Kidney (tissue), 13 donors: ENCODE measurements at regions not wholly inside any gene's neighbourhood (a gene's known extent, or its start where the extent isn't known, plus 50 kb on each side); places are given as distances from the start of the nearest gene placed in this dataset.

Source experiments
- DNase-seq, 5 donors: peaks; one replicate each; pipeline ENCODE4 v3.0.0-alpha.2; 2013 to 2020
- FAIRE-seq: peaks from 2 replicates; lab custom pipeline; 2012; peaks lifted over from hg19 to GRCh38; lab: Jason Lieb, UNC
- H3K27ac ChIP-seq, 2 donors: one replicate each; pipeline ENCODE4 v1.7.0; 2013; ENCODE audit warnings: low read depth in 2 of 2, low read length in 2 of 2, inconsistent platforms in 1 of 2
- H3K27me3 ChIP-seq: one replicate; pipeline ENCODE4 v1.7.1; 2013; ENCODE audit warnings: low read length, inconsistent platforms; ENCODE audit not compliant: control insufficient read depth, insufficient read depth
- H3K36me3 ChIP-seq, 3 donors: one replicate each; pipeline versions ENCODE4 v1.7.0 to v1.7.1; 2013; ENCODE audit warnings: low read length in 3 of 3, control low read depth in 1 of 3, inconsistent platforms in 1 of 3; ENCODE audit not compliant: insufficient read depth in 3 of 3, control insufficient read depth in 2 of 3
- H3K4me1 ChIP-seq, 3 donors: one replicate each; pipeline versions ENCODE4 v1.7.0 to v1.7.1; 2013; ENCODE audit warnings: low read length in 3 of 3, inconsistent platforms in 1 of 3, low read depth in 1 of 3; ENCODE audit not compliant: control insufficient read depth in 2 of 3, insufficient read depth in 2 of 3
- H3K4me3 ChIP-seq, 3 donors: one replicate each; pipeline versions ENCODE4 v1.7.0 to v1.8.1; 2013; ENCODE audit warnings: low read length in 3 of 3, control low read depth in 1 of 3, inconsistent platforms in 1 of 3
- H3K9ac ChIP-seq, 3 donors: one replicate each; pipeline versions ENCODE4 v1.7.0 to v1.7.1; 2013; ENCODE audit warnings: low read length in 3 of 3, control low read depth in 1 of 3, inconsistent platforms in 1 of 3
- H3K9me3 ChIP-seq, 3 donors: one replicate each; pipeline versions ENCODE4 v1.7.0 to v1.7.1; 2013; ENCODE audit warnings: low read length in 3 of 3, control low read depth in 1 of 3, inconsistent platforms in 1 of 3; ENCODE audit not compliant: control insufficient read depth in 2 of 3, insufficient read depth in 1 of 3
- intact Hi-C: fragments of 100-400 bp; cut with DNase I; formaldehyde crosslinking; loops from one replicate; pipeline ENCODE4 v1.11.1; 2022
- TF ChIP-seq, protein P1 (sequence below): IDR thresholded peaks from 3 replicates; pipeline ENCODE4 v1.5.1; 2012; ENCODE audit warnings: mild to moderate bottlenecking, moderate library complexity, borderline replicate concordance; ENCODE audit not compliant: insufficient read depth; ENCODE audit errors: extremely low read depth
- donor health status: control.
- donor health status: control.
- donor health status: control.
- donor health status: control.
- donor health status: control.
- donor health status: DM: yes; HTN: yes; CAD: no.
- donor health status: Normal renal cell carcinoma (clear cell type).

GRCh38 chr10:28385748-28386502 is 83.1 kb upstream of the MPP7 start:
- Histone ChIP-seq H3K27ac (no peak overlapping the region), H3K9me3 (no peaks in the 10 kb centered on the region), H3K4me1 (no peaks in the 10 kb centered on the region), H3K9ac (no peak overlapping the region), H3K27me3 (no peaks in the 10 kb centered on the region), H3K4me3 (no peak overlapping the region), H3K36me3 (no peaks in the 10 kb centered on the region)
- intact Hi-C loops = loop anchor here (5.0 kb wide), 1 partner anchor 139 kb away; no protein-coding TSS in a partner anchor
- TF ChIP-seq, protein P1, sequence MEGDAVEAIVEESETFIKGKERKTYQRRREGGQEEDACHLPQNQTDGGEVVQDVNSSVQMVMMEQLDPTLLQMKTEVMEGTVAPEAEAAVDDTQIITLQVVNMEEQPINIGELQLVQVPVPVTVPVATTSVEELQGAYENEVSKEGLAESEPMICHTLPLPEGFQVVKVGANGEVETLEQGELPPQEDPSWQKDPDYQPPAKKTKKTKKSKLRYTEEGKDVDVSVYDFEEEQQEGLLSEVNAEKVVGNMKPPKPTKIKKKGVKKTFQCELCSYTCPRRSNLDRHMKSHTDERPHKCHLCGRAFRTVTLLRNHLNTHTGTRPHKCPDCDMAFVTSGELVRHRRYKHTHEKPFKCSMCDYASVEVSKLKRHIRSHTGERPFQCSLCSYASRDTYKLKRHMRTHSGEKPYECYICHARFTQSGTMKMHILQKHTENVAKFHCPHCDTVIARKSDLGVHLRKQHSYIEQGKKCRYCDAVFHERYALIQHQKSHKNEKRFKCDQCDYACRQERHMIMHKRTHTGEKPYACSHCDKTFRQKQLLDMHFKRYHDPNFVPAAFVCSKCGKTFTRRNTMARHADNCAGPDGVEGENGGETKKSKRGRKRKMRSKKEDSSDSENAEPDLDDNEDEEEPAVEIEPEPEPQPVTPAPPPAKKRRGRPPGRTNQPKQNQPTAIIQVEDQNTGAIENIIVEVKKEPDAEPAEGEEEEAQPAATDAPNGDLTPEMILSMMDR = no peak
- peak in 2 of 5 donors; percentile 16 to 29 for DNase-seq
- FAIRE-seq = no peak

- no peaks in the 10 kb centered on the region for H3K27me3 ChIP-seq
- intact Hi-C loops = loop anchor here (5.0 kb wide), 1 partner anchor 139 kb away; no protein-coding TSS in a partner anchor
- H3K9ac ChIP-seq = no peak overlapping the region
- H3K4me1 ChIP-seq = no peaks in the 10 kb centered on the region
- H3K4me3 ChIP-seq = no peak overlapping the region
- H3K36me3 ChIP-seq = no peaks in the 10 kb centered on the region
- no peaks in the 10 kb centered on the region for H3K9me3 ChIP-seq
- peak in 1 of 5 donors; percentile 16 for DNase-seq
- TF ChIP-seq, protein P1 = no peak
- no peak for FAIRE-seq
- H3K27ac ChIP-seq = no peak overlapping the region
Measured at GRCh38 chr10:28386503-28386868, 83.6 kb upstream of the MPP7 start.

DNA sequence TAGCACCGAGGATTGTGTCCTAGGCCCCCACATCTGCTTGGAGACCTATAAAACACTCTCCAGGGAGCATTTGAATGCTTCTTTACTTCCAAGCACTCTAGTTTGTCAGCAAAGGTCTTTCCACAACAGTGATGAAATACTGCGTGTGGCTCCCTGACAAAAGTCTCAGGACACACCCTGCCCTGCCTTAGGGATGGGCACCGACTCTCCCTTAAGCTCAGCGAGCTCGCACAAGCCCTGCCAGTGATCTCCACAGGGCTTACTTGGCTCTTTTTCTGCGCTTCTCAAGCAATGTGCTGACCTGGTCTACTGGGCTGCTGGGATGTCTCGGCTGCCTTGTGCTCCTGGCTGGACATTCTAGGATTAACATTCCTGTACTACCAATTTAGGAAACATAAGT is 84.3 kb upstream of the MPP7 start:
- H3K9ac ChIP-seq = no peak overlapping the region
- H3K4me1 ChIP-seq = no peaks in the 10 kb centered on the region
- H3K27me3 ChIP-seq = no peaks in the 10 kb centered on the region
- H3K27ac ChIP-seq = no peak overlapping the region
- H3K36me3 ChIP-seq = no peaks in the 10 kb centered on the region
- no peak for DNase-seq
- TF ChIP-seq, protein P1 = no peak
- H3K9me3 ChIP-seq = no peaks in the 10 kb centered on the region
- no peak overlapping the region for H3K4me3 ChIP-seq
- intact Hi-C loops = loop anchor here (5.0 kb wide), 1 partner anchor 140 kb away; no protein-coding TSS in a partner anchor
- FAIRE-seq = no peak
